AG08396 (cell line): ENCODE measurements at regions not wholly inside any gene's neighbourhood (a gene's known extent, or its start where the extent isn't known, plus 50 kb on each side); places are given as distances from the start of the nearest gene placed in this dataset.

Experiments used
- DNase-seq: peaks from one replicate; pipeline ENCODE4 v3.0.0; 2012; ENCODE audit warnings: low spot score, mixed read lengths

DNA sequence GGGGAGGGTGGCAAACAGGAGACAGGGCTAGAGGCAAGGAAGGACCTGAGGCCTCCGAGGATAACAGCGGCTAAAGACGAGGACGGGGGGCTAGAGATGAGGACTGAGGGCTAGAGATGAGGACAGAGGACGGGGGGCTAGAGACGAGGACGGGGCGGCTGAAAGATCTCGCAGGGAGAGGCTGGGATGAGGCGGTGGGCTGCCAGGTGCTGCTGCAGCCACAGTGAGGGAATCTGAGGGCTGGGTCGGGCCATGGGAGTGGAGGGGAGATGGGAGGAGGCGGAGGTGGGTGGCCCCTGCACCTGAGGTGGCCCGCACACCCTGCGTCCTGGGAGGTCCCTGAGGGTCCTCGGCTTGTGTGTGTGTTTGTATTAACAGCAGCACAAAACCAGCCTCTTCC is 350.2 kb upstream of the SALL3 start:
- no peak for DNase-seq

- no peak for DNase-seq
Measured at GRCh38 chr18:78630356-78630755, 349.3 kb upstream of the SALL3 start.

DNA sequence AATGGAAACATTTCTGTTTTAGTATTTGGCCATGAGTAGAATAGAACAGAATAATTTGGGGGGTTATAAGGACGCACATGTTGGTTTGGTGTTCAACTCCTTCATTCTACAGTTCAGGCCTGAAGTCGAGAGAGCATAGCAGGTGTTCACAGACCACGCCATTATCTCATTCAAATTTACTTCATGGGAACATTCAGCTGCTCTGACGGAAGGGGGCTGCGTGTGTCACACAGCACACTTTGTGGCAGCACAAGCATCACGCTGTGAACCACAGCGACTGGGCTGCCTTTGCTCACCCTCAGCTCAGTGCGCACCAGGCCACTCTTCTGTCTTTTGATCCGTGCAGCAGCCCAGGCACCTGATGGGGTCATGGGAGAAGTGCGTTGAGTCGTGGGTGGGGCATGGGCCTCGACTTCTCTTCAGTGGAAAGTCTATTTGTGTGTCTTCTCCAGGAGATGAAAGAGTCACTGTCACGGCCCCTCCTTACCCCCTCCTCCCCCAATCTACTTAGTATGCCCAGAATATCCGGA is 348.6 kb upstream of the SALL3 start:
- no peak for DNase-seq

GRCh38 chr18:78632111-78632541 is 347.5 kb upstream of the SALL3 start:
- DNase-seq, result no peak

GRCh38 chr18:78634061-78634696 is 345.4 kb upstream of the SALL3 start:
- DNase-seq, result no peak

- DNase-seq, result no peak
Measured at GRCh38 chr18:78635093-78635800, 344.4 kb upstream of the SALL3 start.

DNA sequence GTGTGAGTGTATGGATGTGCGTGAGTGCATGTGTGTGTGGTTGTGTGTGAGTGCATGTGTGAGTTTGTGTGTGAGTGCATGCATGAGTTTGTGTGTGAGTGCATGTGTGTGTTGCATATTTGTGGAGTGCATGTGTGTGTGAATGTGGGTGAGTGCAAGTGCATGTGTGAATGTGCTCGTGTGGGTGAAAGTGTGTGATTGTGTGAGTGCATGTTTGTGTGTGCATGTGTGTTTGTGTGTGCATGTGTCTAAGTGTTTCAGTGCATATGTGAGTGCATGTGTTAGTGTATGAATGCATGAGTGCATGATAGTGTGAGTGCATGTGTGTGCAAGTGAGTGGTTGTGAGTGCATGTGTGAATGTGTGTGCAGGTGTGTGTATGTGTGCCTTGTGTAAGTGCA is 343.4 kb upstream of the SALL3 start:
- no peak for DNase-seq

GRCh38 chr18:78637442-78638402 is 341.9 kb upstream of the SALL3 start:
- DNase-seq, result no peak

DNA sequence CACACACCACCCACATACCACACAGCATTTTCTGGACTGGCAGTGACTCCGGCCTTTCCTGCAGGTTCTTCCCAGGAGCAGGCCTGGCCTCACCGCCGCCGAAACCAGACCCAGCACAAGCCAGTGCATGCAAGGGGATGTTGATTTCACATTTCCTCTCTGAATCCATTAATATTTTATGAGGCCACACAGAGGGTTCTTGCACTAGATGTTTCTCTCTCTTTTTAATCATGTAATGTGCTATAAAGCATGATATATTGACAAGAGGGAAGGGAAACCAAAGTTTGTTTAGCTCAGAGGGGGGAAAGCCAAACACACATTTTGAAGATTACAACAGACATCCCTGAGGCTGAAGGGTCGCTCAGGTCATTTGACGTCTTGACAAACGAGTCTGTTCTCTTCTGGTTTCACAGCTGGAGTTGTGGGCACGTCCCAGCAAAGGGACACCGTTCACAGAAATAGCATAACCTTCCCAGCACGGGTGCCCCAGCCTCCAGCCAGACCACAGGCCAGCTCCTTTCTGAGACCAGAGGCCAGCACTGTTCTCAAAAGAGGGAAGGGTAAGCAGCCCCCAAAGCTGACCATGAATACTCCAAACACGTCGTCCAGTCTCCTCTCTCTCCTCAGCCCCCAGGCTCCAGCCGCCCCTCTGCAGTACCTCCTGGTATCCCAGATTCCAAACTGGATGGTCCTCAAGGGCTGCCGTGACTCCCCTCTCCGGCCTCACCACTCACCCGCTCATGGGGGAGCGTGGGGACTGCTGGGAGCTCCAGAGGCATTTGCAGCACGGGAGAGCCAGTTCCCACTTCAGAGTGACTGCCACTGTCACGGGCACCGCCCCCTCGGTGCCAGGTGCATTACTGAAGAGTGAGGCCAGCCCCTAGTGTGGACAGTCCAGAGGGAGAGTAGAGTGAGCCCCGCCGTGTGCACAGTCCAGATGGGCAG is 340.3 kb upstream of the SALL3 start:
- no peak for DNase-seq

DNA sequence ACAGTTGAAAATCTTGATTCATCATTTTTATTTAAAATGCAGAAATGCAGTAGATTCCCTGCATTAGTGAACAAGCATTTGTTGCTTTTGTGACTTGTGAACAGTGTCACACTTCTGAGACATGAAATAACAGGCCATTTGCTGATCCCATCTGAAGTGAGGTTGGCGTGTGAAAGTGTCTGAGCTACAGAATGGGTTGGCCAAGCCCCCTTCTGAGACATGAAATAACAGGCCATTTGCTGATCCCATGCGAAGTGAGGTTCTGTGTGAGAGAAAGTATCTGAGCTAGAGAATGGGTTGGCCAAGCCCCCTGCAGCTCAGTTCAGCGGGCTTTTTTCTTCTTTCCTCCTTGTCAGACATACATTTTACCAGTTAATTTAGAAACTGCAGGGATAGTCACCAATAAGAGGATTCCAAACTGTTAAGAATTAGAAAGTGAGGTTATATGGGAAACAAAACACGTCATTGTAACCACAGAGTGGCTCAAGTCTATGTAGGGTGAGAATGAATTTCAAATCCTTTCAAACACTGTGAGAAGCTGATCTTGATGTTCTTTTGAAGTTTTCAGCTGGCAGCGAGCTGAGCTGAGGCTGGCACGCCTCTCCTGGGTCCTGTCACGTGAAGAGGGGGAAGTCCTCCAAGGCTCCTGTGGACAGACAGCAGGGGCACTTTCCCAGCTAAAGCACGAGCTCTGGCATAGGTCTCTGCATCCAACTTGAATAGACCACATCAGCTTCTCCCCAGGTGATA is 339.2 kb upstream of the SALL3 start:
- no peak for DNase-seq

DNA sequence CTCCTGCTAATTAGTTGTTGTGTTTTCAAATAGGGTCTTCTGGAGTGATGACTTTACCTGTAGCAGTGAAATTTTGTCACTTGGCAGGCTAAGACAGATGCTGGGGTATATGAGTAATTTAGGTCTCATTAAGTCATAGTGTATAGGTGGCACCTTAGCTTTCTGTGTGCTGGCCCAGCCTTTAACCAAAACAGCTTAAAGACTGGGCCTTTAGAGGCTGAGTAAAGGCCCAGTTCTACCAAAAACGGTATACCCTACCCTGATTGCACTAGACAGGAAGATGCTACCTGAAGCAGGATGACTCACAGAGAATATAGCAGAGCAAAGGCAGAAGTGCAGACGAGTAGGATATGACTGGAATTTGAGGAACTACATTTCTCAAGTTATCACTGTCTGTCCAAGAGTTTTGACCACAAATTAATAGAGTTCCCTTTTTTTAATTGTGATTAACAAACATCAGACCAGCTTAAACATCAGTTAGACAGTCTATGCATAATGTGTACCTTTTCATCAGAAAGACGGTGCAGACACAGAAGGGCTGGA is 337.9 kb upstream of the SALL3 start:
- DNase-seq, result no peak

- no peak for DNase-seq
Measured at GRCh38 chr18:78642296-78642951, 337.2 kb upstream of the SALL3 start.

- no peak for DNase-seq
Measured at GRCh38 chr18:78643004-78643403, 336.6 kb upstream of the SALL3 start.

DNA sequence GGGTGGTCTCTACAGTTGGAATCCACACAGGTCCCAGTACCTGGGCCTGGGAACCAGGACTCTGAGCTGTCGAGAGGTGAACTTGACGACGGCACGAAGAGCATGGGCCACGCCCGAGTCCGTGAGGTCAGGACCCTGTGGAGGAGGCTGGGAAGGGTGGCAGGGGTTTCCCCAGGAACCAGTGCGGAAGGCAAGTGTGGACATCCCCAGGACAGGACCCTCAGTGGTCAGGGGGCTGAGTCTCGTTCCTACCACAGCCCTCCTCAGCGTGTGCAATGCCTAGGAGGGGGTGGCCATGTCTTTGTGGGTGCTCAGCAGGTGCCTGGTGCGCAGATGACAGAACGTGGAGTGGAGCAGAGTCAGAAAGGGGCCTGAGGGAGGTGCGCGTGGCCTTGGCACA is 335.6 kb upstream of the SALL3 start:
- no peak for DNase-seq

DNA sequence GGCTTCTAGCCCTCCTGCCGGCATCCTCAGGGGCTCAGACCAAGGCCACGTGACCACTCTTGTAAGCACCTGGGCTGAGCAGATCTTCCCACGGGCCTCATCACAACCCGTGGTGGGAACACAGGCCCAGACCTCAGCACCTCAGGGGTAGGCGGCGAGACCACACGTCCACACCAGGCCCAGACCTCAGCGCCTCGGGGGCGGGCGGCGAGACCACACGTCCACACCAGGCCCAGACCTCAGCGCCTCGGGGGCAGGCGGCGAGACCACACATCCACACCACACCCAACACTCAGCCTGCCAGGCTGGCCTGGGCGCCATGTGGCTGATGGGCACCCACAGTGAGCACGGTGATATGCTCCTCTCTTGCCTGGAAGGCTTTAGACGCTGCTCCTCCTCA is 334.4 kb upstream of the SALL3 start:
- no peak for DNase-seq

DNA sequence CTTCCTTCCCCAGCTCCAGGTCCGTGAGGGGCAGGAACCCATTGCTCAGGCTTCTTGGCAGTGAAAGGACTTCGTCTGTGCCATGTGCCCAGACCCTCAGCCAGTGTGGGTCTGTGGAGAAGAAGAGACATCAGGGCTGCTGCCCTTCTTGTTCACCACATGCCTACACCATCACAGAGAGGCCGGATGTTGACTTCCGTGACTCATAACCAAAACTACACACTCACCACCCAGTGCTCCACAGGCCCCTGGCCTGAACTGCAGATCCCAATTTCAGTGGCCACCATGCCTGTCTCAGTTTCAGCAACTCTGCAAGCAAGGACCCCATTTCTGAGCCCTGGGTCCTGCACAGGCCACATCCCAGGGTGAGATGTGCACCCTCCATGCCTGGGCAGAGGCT is 332.6 kb upstream of the SALL3 start:
- no peak for DNase-seq

GRCh38 chr18:78649421-78649820 is 330.2 kb upstream of the SALL3 start:
- DNase-seq, result no peak

DNA sequence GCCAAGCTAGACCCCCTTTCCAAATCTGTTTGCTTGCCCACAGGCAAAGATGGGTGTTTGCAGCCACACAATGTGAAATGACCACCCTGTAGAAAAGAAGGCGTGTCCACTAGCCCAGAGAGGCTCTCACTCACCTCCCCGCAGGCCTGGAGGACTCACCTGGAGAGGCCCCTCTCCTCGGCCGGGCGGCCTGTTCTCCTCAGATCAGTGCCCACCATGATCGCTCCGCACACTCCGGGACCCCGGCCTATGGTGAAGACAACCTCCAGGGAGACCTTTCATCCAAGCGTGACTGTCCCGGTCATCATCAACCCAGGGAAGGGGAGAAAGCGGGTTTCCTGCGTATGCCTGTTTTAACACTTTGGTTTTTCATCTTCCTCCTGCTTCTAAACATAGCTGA is 328.7 kb upstream of the SALL3 start:
- DNase-seq, result no peak

DNA sequence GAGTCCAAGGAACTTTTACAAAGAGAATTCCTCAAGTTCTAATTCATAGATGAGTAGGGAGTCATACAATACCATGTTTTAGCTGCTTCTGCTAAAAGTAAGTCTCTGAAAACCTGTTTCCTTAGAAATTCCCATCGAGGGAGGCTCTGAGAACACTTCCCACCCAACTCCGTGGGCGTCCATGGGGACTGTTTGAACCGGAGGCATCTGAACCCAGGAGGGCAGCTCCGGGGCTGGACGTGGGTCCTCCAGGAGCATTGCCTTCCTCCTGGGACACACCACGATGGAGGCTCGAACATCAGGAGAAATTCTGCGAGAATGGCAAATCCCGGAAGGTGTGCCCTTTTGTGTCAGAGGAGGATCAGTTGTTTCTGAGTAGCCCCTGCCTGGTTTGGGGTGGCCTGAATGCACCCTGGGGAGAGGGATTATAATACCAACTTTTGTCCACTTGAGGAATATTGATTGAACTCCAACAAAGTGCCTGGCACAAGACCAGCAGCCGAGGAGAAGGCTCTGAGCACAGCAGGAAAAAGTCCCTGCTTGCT is 327.5 kb upstream of the SALL3 start:
- DNase-seq, result no peak

- no peak for DNase-seq
Measured at GRCh38 chr18:78655921-78656320, 323.7 kb upstream of the SALL3 start.
